ENCODE measurements at regions not wholly inside any gene's neighbourhood (a gene's known extent, or its start where the extent isn't known, plus 50 kb on each side); places are given as distances from the start of the nearest gene placed in this dataset.

DNA sequence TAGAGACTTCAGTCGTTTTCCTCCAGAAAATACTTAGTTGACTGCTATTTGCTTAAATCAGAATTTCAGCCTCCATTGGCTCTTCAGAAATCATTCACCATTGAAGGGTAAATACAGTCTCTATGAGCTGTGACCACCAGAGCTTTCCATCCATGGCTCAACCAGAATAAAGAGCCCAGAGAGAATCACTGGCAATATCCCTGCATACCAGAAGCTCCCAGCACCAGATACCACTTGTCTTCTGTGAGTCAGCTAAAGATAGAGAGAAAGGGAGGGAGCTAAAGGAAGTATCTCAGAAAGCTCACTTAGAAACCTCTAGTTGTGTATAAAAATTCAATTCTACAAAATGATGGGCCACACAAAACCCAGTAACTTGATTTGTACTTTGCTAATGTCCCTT lies 115.2 kb upstream of the TMCO5A start:
- Histone ChIP-seq H3K27me3 (no peaks in the 10 kb centered on the region), H3K4me3 (ENCODE audit: low read depth, low read length) (no peak overlapping the region), H3K4me1 (peaks cover 9% of the 10 kb centered on the region; the same call in 1 of the 2 replicates), H3K36me3 (no peaks in the 10 kb centered on the region), H3K9me3 (no peaks in the 10 kb centered on the region)
- DNase-seq: peak; percentile 8
- TF ChIP-seq, protein P1, sequence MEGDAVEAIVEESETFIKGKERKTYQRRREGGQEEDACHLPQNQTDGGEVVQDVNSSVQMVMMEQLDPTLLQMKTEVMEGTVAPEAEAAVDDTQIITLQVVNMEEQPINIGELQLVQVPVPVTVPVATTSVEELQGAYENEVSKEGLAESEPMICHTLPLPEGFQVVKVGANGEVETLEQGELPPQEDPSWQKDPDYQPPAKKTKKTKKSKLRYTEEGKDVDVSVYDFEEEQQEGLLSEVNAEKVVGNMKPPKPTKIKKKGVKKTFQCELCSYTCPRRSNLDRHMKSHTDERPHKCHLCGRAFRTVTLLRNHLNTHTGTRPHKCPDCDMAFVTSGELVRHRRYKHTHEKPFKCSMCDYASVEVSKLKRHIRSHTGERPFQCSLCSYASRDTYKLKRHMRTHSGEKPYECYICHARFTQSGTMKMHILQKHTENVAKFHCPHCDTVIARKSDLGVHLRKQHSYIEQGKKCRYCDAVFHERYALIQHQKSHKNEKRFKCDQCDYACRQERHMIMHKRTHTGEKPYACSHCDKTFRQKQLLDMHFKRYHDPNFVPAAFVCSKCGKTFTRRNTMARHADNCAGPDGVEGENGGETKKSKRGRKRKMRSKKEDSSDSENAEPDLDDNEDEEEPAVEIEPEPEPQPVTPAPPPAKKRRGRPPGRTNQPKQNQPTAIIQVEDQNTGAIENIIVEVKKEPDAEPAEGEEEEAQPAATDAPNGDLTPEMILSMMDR (IDR thresholded peaks at IDR 0.05; ENCODE audit: low read depth, low read length): no peak

- Histone ChIP-seq H3K4me3 (ENCODE audit: low read depth, low read length) (no peak overlapping the region), H3K27me3 (no peaks in the 10 kb centered on the region), H3K4me1 (peaks cover 9% of the 10 kb centered on the region; the same call in 1 of the 2 replicates), H3K9me3 (no peaks in the 10 kb centered on the region), H3K36me3 (no peaks in the 10 kb centered on the region)
- DNase-seq: peak; percentile 39
- TF ChIP-seq, protein P1 (IDR thresholded peaks at IDR 0.05; ENCODE audit: low read depth, low read length): no peak
These were observed 113.9 kb upstream of the TMCO5A start for GRCh38 chr15:37820380-37821128.

GRCh38 chr15:37823601-37824275 lies 110.7 kb upstream of the TMCO5A start:
- TF ChIP-seq, protein P1 (IDR thresholded peaks at IDR 0.05; ENCODE audit: low read depth, low read length): peak; percentile 35
- Histone ChIP-seq H3K4me1 (peaks cover 9% of the 10 kb centered on the region; the same call in 1 of the 2 replicates), H3K27me3 (no peaks in the 10 kb centered on the region), H3K4me3 (ENCODE audit: low read depth, low read length) (no peak overlapping the region), H3K36me3 (no peaks in the 10 kb centered on the region), H3K9me3 (no peaks in the 10 kb centered on the region)
- DNase-seq: no peak

GRCh38 chr15:37824717-37825382 lies 109.6 kb upstream of the TMCO5A start:
- Histone ChIP-seq H3K4me1 (peaks cover 4% of the 10 kb centered on the region; the same call in 1 of the 2 replicates), H3K9me3 (no peaks in the 10 kb centered on the region), H3K27me3 (no peaks in the 10 kb centered on the region), H3K4me3 (ENCODE audit: low read depth, low read length) (no peak overlapping the region), H3K36me3 (no peaks in the 10 kb centered on the region)
- DNase-seq: peak; percentile 33
- TF ChIP-seq, protein P1 (IDR thresholded peaks at IDR 0.05; ENCODE audit: low read depth, low read length): no peak

DNA sequence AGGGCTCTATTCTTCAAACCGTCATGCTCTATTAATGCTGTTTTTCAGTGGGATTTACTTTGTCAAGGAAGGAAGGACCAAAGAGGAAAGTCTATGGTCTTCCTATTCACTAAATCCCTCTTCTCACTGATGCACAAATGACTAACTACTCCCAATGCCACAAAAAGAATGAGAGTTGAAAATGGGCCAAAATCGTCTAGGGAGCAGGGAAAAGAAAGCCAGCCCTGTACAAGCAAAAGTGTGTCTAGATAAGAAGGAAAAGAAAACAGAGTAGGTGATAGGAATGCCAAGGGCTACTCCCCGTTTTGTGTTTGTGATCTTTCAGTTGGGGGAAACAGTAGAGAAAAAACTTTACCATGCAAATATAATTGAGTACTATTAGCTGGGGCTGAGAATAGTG lies 97.2 kb upstream of the TMCO5A start:
- TF ChIP-seq, protein P1 (IDR thresholded peaks at IDR 0.05; ENCODE audit: low read depth, low read length): no peak
- Histone ChIP-seq H3K27me3 (no peaks in the 10 kb centered on the region), H3K9me3 (no peaks in the 10 kb centered on the region), H3K4me3 (ENCODE audit: low read depth, low read length) (no peak overlapping the region), H3K36me3 (no peaks in the 10 kb centered on the region), H3K4me1 (no peaks in the 10 kb centered on the region)
- DNase-seq: no peak
